ENCODE measurements at regions not wholly inside any gene's neighbourhood (a gene's known extent, or its start where the extent isn't known, plus 50 kb on each side); places are given as distances from the start of the nearest gene placed in this dataset.

DNA sequence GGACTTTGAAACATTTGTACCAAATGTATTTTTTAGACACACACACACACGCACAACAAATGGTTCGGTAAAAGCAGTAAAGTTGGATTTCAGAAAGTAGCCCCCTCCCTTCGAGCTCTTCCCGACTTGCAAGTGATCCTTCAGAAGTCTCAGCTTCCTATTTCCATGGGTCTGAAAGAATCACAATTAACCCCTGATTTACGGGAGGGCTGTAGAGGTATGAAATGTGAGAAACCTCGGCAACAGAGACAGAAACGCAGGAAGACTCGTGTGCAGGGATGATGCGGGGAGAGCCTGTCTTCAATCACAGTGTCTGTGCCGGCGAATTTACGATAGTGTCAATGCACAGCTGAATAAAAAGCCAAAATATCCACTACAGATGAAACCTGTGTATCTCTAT, 60.7 kb upstream of the VRK1 start:
- TF ChIP-seq YY1 (IDR thresholded peaks at IDR 0.05; ENCODE audit: insufficient read depth, insufficient read length) (no peak), ZNF274 (IDR thresholded peaks at IDR 0.05; ENCODE audit: low read depth, low read length) (no peak), SUZ12 (IDR thresholded peaks at IDR 0.05; ENCODE audit: extremely low read depth, insufficient read depth, insufficient read length) (no peak)
